H1 (cell line): ENCODE measurements at regions not wholly inside any gene's neighbourhood (a gene's known extent, or its start where the extent isn't known, plus 50 kb on each side); places are given as distances from the start of the nearest gene placed in this dataset.

Source experiments
- CTCF ChIA-PET: fragments of 300-600 bp; sonication (Branson Sonifier 250); formaldehyde crosslinking; loops from one replicate; lab custom pipeline; 2021; ENCODE audit not compliant: partially characterized antibody; lab: Charles Lee
- POLR2A ChIA-PET: fragments of 300-600 bp; sonication (Branson Sonifier 250); formaldehyde crosslinking; loops from one replicate; lab custom pipeline; 2021; ENCODE audit warnings: inconsistent platforms; ENCODE audit not compliant: partially characterized antibody; lab: Charles Lee
- DNase-seq, 2 experiments: peaks; one replicate each; pipeline versions ENCODE4 v3.0.0 to v3.0.0-alpha.2; 2010 to 2022; ENCODE audit warnings: low spot score in 2 of 2, low read depth in 1 of 2, mixed read lengths in 1 of 2
- FAIRE-seq: peaks from 2 replicates; lab custom pipeline; 2011; peaks lifted over from hg19 to GRCh38; lab: Jason Lieb, UNC
- H2AFZ ChIP-seq: 2 replicates; pipeline ENCODE4 v1.8.1; 2012; ENCODE audit warnings: low read length, inconsistent platforms
- H2AK5ac ChIP-seq: 2 replicates; pipeline ENCODE4 v1.6.1; 2013; ENCODE audit warnings: low read depth, low read length
- H2BK120ac ChIP-seq: replicated peaks from 2 replicates; pipeline ENCODE3; 2013; ENCODE audit warnings: low read depth, low read length, inconsistent platforms
- H2BK12ac ChIP-seq: 2 replicates; pipeline ENCODE4 v1.6.1; 2013; ENCODE audit warnings: low read depth, low read length
- H2BK15ac ChIP-seq: 2 replicates; pipeline ENCODE4 v1.6.1; 2013; ENCODE audit warnings: low read length
- H2BK20ac ChIP-seq: 2 replicates; pipeline ENCODE4 v1.6.1; 2013; ENCODE audit warnings: low read length
- H2BK5ac ChIP-seq: 2 replicates; pipeline ENCODE4 v1.6.1; 2013; ENCODE audit warnings: low read depth, low read length
- H3K14ac ChIP-seq: 2 replicates; pipeline ENCODE4 v1.6.1; 2013; ENCODE audit warnings: inconsistent platforms; ENCODE audit not compliant: insufficient read length
- H3K18ac ChIP-seq: 2 replicates; pipeline ENCODE4 v1.6.1; 2013; ENCODE audit warnings: low read length; ENCODE audit errors: extremely low read depth
- H3K23ac ChIP-seq: 2 replicates; pipeline ENCODE4 v1.6.1; 2013; ENCODE audit warnings: inconsistent platforms; ENCODE audit not compliant: insufficient read length
- H3K23me2 ChIP-seq: 2 replicates; pipeline ENCODE4 v1.6.1; 2013; ENCODE audit warnings: low read depth, low read length
- H3K27ac ChIP-seq: 2 replicates; pipeline ENCODE4 v1.6.1; 2011; ENCODE audit warnings: low read depth, low read length, inconsistent platforms
- H3K27me3 ChIP-seq, 4 experiments: replicated peaks in 1 of 4; 1 replicate in 1 of 4; 2 replicates in 3 of 4; pipeline versions ENCODE4 v1.6.1 to v1.8.1; 2011 to 2013; ENCODE audit warnings: low read length in 3 of 4, mild to moderate bottlenecking in 3 of 4, inconsistent platforms in 2 of 4, mixed read lengths in 2 of 4, moderate library complexity in 1 of 4; ENCODE audit not compliant: control insufficient read depth in 3 of 4, insufficient read depth in 3 of 4; ENCODE audit errors: extremely low read depth in 1 of 4
- H3K36me3 ChIP-seq, 4 experiments: 2 replicates each; pipeline versions ENCODE4 v1.6.1 to v1.8.1; 2011 to 2013; ENCODE audit warnings: mild to moderate bottlenecking in 4 of 4, low read length in 3 of 4, moderate library complexity in 2 of 4, control low read depth in 1 of 4, inconsistent platforms in 1 of 4; ENCODE audit not compliant: insufficient read depth in 4 of 4, control insufficient read depth in 2 of 4
- H3K4ac ChIP-seq: replicated peaks from 2 replicates; pipeline ENCODE3; 2013; ENCODE audit warnings: low read length, low read depth, mixed read lengths, inconsistent platforms; ENCODE audit not compliant: insufficient read length
- H3K4me1 ChIP-seq, 4 experiments: replicated peaks in 1 of 4; 1 replicate in 1 of 4; 2 replicates in 3 of 4; pipeline versions ENCODE4 v1.6.1 to v1.8.1; 2011 to 2013; ENCODE audit warnings: low read length in 3 of 4, inconsistent platforms in 2 of 4, mixed read lengths in 1 of 4; ENCODE audit not compliant: insufficient read depth in 4 of 4, control insufficient read depth in 3 of 4
- H3K4me2 ChIP-seq, 2 experiments: 2 replicates each; pipeline versions ENCODE4 v1.6.1 to v1.8.1; 2011 to 2013; ENCODE audit warnings: low read depth in 2 of 2, low read length in 2 of 2, control low read depth in 1 of 2, inconsistent platforms in 1 of 2, mild to moderate bottlenecking in 1 of 2; ENCODE audit not compliant: insufficient read depth in 1 of 2
- H3K4me3 ChIP-seq, 4 experiments: fragments of 200-600, 300-600 bp in 1 of 4; sonication (generic), shearing (Covaris generic), sonication (Bioruptor Twin) in 1 of 4; 2 replicates each; pipeline versions ENCODE4 v1.5.1 to v1.8.1; 2011 to 2016; ENCODE audit warnings: low read length in 4 of 4, low read depth in 3 of 4, control low read depth in 2 of 4, inconsistent platforms in 2 of 4, mild to moderate bottlenecking in 2 of 4, mixed read lengths in 1 of 4, moderate library complexity in 1 of 4; ENCODE audit not compliant: insufficient read depth in 2 of 4; ENCODE audit errors: extremely low read depth in 1 of 4
- H3K56ac ChIP-seq: replicated peaks from 2 replicates; pipeline ENCODE3; 2013; ENCODE audit warnings: low read depth, mild to moderate bottlenecking, mixed read lengths, low read length, inconsistent platforms; ENCODE audit not compliant: insufficient read length
- H3K79me1 ChIP-seq: 2 replicates; pipeline ENCODE4 v1.6.1; 2013; ENCODE audit warnings: low read depth, low read length, control low read depth
- H3K79me2 ChIP-seq, 2 experiments: 2 replicates each; pipeline versions ENCODE4 v1.6.1 to v1.8.1; 2012 to 2013; ENCODE audit warnings: low read length in 2 of 2, mild to moderate bottlenecking in 2 of 2, inconsistent platforms in 1 of 2; ENCODE audit not compliant: insufficient read depth in 2 of 2, control insufficient read depth in 1 of 2
- H3K9ac ChIP-seq, 4 experiments: replicated peaks in 1 of 4; 1 replicate in 1 of 4; 2 replicates in 3 of 4; pipeline versions ENCODE4 v1.6.1 to v1.8.1; 2011 to 2013; ENCODE audit warnings: low read depth in 3 of 4, low read length in 3 of 4, control low read depth in 2 of 4, mild to moderate bottlenecking in 2 of 4, moderate library complexity in 2 of 4, inconsistent platforms in 1 of 4; ENCODE audit errors: extremely low read depth in 1 of 4
- H3K9me3 ChIP-seq, 2 experiments: 2 replicates each; pipeline versions ENCODE4 v1.6.1 to v1.8.1; 2012 to 2013; ENCODE audit warnings: mild to moderate bottlenecking in 2 of 2, moderate library complexity in 2 of 2, control low read depth in 1 of 2, inconsistent platforms in 1 of 2, low read depth in 1 of 2, low read length in 1 of 2, mixed read lengths in 1 of 2; ENCODE audit not compliant: insufficient read depth in 2 of 2
- H4K20me1 ChIP-seq, 2 experiments: replicated peaks in 1 of 2; 2 replicates each; pipeline versions ENCODE3 to v1.8.1; 2011 to 2013; ENCODE audit warnings: inconsistent platforms in 2 of 2, low read length in 2 of 2, mild to moderate bottlenecking in 1 of 2; ENCODE audit not compliant: insufficient read depth in 2 of 2, control insufficient read depth in 1 of 2
- H4K5ac ChIP-seq: 2 replicates; pipeline ENCODE4 v1.6.1; 2013; ENCODE audit warnings: low read length, low read depth, mixed read lengths, inconsistent platforms; ENCODE audit not compliant: insufficient read length
- H4K8ac ChIP-seq: 2 replicates; pipeline ENCODE4 v1.8.0; 2013; ENCODE audit warnings: mild to moderate bottlenecking, moderate library complexity, low read length, inconsistent platforms; ENCODE audit not compliant: insufficient read depth; ENCODE audit errors: extremely low read depth
- H4K91ac ChIP-seq: replicated peaks from 2 replicates; pipeline ENCODE3; 2013; ENCODE audit warnings: low read length, mixed read lengths, inconsistent platforms; ENCODE audit not compliant: insufficient read length
- BCL11A ChIP-seq, 2 experiments: IDR thresholded peaks; one replicate each; pipeline ENCODE4 v1.6.1; 2011; ENCODE audit warnings: low read depth in 2 of 2, low read length in 2 of 2, mild to moderate bottlenecking in 2 of 2
- CBX5 ChIP-seq: fragments of 300-800, 300-1000 bp; sonication (generic); IDR thresholded peaks from 2 replicates; pipeline ENCODE4 v1.7.1; 2016; ENCODE audit warnings: antibody characterized with exemption, low read length, low read depth
- CHD2 ChIP-seq: IDR thresholded peaks from 2 replicates; pipeline ENCODE4 v1.6.1; 2012; ENCODE audit warnings: low read length, improper control_type of control experiment
- GTF2F1 ChIP-seq: IDR thresholded peaks from 2 replicates; pipeline ENCODE4 v1.6.1; 2012; ENCODE audit warnings: low read depth, low read length, improper control_type of control experiment, borderline replicate concordance
- JUN ChIP-seq: IDR thresholded peaks from 2 replicates; pipeline ENCODE4 v1.6.1; 2011; ENCODE audit warnings: low read depth, mild to moderate bottlenecking, improper control_type of control experiment, low read length
- KDM1A ChIP-seq: fragments of 200-600, 300-600 bp; sonication (generic); IDR thresholded peaks from 2 replicates; pipeline ENCODE4 v1.7.1; 2016; ENCODE audit warnings: mild to moderate bottlenecking, low read length, borderline replicate concordance
- POLR2A ChIP-seq, 2 experiments: IDR thresholded peaks; 1 replicate in 1 of 2; 2 replicates in 1 of 2; pipeline ENCODE4 v1.6.1; 2011; ENCODE audit warnings: low read depth in 2 of 2, low read length in 2 of 2, mild to moderate bottlenecking in 2 of 2; ENCODE audit errors: control extremely low read depth in 1 of 2
- POLR2AphosphoS5 ChIP-seq: IDR thresholded peaks from 2 replicates; pipeline ENCODE4 v1.6.1; 2011; ENCODE audit warnings: low read depth, low read length
- RXRA ChIP-seq: IDR thresholded peaks from 2 replicates; pipeline ENCODE4 v1.6.1; 2011; ENCODE audit warnings: low read depth, mild to moderate bottlenecking, low read length, moderate library complexity; ENCODE audit not compliant: insufficient read depth
- SRF ChIP-seq: IDR thresholded peaks from 2 replicates; pipeline ENCODE4 v1.6.1; 2011; ENCODE audit warnings: mild to moderate bottlenecking, low read depth, low read length, moderate library complexity
- YY1 ChIP-seq: IDR thresholded peaks from 2 replicates; pipeline ENCODE4 v1.6.1; 2011; ENCODE audit warnings: low read depth, mild to moderate bottlenecking, low read length
- WGBS, 2 experiments: shearing (Covaris generic) in 1 of 2; methylation state at CpG; one replicate each; pipeline versions ENCODE4 v1.1.6 to v1.1.7; 2013 to 2015; ENCODE audit warnings: low lambda C conversion rate in 2 of 2, mixed read lengths in 2 of 2, inconsistent platforms in 1 of 2, low coverage in 1 of 2, missing lambda C conversion rate in 1 of 2; ENCODE audit not compliant: insufficient replicate concordance in 2 of 2, insufficient coverage in 1 of 2, insufficient read length in 1 of 2; ENCODE audit errors: extremely low coverage in 1 of 2, missing lambda C conversion rate in 1 of 2; 5-methylcytosine and 5-hydroxymethylcytosine counted together

DNA sequence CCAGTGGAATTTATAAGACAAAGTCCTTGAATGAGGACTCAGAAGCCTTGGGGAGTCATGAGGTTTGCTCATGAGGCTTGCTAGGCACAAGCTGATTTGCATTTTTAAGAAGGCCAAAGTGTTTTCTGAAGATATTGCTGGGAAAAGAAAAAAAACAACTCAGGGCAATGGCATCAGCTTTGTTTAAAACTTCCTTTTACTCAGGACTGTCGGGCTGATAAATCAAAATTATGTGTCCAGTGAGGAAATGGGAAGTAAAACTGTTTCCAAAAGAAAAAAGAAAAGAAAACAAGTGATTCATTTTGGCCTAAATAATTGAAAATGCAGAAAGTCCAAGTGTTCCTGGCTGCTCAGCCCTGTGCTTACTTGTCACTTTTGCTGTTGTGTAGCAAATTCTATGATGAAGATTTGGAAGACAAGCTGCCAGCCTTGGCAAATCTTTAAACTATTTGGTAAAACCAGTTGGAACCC lies 282.4 kb downstream of the HLX start:
- TF ChIP-seq CBX5: no peak
- TF ChIP-seq SRF: no peak
- TF ChIP-seq JUN: no peak
- no peak for TF ChIP-seq RXRA
- no peak for TF ChIP-seq YY1
- TF ChIP-seq KDM1A: no peak
- no peak for TF ChIP-seq CHD2
- no peak for TF ChIP-seq POLR2A (IDR thresholded peaks at IDR 0.05; ENCODE audit: control extremely low read depth in 1 of 2, low read depth in 2 of 2, low read length in 2 of 2)
- no peak for TF ChIP-seq BCL11A (IDR thresholded peaks at IDR 0.05; ENCODE audit: low read depth in 2 of 2, low read length in 2 of 2)
- TF ChIP-seq POLR2AphosphoS5: no peak
- TF ChIP-seq GTF2F1: no peak
- no peak overlapping the region for H3K4ac ChIP-seq
- peak overlapping the region; percentile 57; the same call in 1 of the 2 replicates for H2AFZ ChIP-seq
- no peak overlapping the region for H3K4me3 ChIP-seq
- no peak overlapping the region for H2BK15ac ChIP-seq
- ChIA-PET POLR2A (no interaction called here), CTCF (no interaction called here)
- no peak overlapping the region for H4K8ac ChIP-seq
- FAIRE-seq (no peak), DNase-seq (no peak)
- H3K9ac ChIP-seq: no peak overlapping the region
- no peak overlapping the region for H4K91ac ChIP-seq
- no peak overlapping the region for H2BK5ac ChIP-seq
- H3K9me3 ChIP-seq: no peaks in the 10 kb centered on the region
- H2BK20ac ChIP-seq: no peak overlapping the region
- H3K36me3 ChIP-seq: no peaks in the 10 kb centered on the region
- H3K79me1 ChIP-seq: no peaks in the 10 kb centered on the region
- no peak overlapping the region for H3K27ac ChIP-seq
- no peak overlapping the region for H2BK120ac ChIP-seq
- WGBS, 2 experiments: 94% methylated on average over 1 of the region's 1 CpG; no CpG with 5 or more reads in 1 of the 2 experiments
- no peaks in the 10 kb centered on the region for H3K27me3 ChIP-seq
- no peak overlapping the region for H3K23ac ChIP-seq
- no peak overlapping the region for H4K5ac ChIP-seq
- H3K4me1 ChIP-seq: peaks cover 0 to 6% (median 2%) of the 10 kb centered on the region in 4 experiments; a peak in 2 of 7 replicates
- no peaks in the 10 kb centered on the region for H3K79me2 ChIP-seq
- no peak overlapping the region for H2AK5ac ChIP-seq
- H3K18ac ChIP-seq: no peak overlapping the region
- no peaks in the 10 kb centered on the region for H3K23me2 ChIP-seq
- H4K20me1 ChIP-seq: no peaks in the 10 kb centered on the region
- no peak overlapping the region for H3K56ac ChIP-seq
- no peak overlapping the region for H3K4me2 ChIP-seq
- H3K14ac ChIP-seq: no peak overlapping the region
- H2BK12ac ChIP-seq: no peak overlapping the region
